B cell (primary cell): ENCODE measurements at regions not wholly inside any gene's neighbourhood (a gene's known extent, or its start where the extent isn't known, plus 50 kb on each side); places are given as distances from the start of the nearest gene placed in this dataset.
"Not testable (repeated sequence)": the region's sequence is repeated elsewhere in the genome, so short reads cannot be mapped to it uniquely, and the experiment has no call there.

Experiments
- CTCF ChIP-seq: fragments of 200-600 bp; IDR thresholded peaks from one replicate; pipeline ENCODE4 v1.8.0; 2022; ENCODE audit warnings: antibody characterized with exemption, mild to moderate bottlenecking
- EZH2 ChIP-seq: IDR thresholded peaks from 2 replicates; pipeline ENCODE4 v1.6.1; 2012; ENCODE audit warnings: borderline replicate concordance, low read depth, mild to moderate bottlenecking, moderate library complexity, low read length; ENCODE audit not compliant: insufficient read depth, poor library complexity, severe bottlenecking

- not testable (repeated sequence) for TF ChIP-seq CTCF, EZH2
These were observed 537.2 kb upstream of the CRIM1 start for GRCh38 chr2:35818359-35818758.
